Activated naive CD4-positive, alpha-beta T cell treated with anti-CD3 and anti-CD28 coated beads, Interleukin-2, amount 50 U/mL, for 16 hours (primary cell): ENCODE measurements at regions not wholly inside any gene's neighbourhood (a gene's known extent, or its start where the extent isn't known, plus 50 kb on each side); places are given as distances from the start of the nearest gene placed in this dataset.

Experiments used
- DNase-seq: peaks from one replicate; pipeline ENCODE4 v3.0.0-alpha.2; 2020

DNA sequence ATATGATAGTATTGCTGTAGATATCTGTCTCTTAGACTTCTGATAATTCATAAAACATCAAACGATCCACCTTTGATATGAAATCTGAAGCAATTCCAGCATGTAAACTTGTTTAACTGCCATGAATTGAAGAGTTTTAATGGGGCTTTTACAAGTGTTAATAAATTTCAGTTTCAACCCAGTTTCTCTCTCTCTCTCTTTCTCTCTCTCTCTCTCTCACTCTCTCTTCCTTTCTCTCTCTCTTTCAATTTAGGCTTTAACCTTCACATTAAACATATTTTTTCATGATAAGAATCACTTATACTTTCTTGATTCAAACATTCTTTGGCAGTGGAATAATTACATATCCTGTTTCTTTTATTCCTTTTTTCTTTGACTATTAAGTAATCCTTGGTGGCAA, 296.1 kb downstream of the EPHA4 start:
- DNase-seq, result no peak

DNA sequence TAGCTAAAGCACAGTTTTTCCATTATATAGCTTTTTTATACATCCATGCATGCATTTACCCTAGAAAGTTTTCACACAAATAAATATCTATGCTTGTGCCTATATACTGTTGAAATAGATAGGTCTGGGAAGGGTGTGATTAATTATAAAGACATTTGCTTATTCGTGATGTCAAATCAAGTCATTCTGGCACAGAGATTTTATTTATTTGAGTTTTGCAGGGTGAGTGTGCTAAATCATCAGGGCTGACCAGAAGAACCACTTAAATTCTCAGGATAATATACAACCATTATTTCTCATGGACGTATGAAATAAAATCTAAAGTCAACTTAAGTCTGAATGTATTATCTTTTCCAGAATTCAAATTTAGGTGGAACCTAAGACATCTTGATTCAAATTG, 295.5 kb downstream of the EPHA4 start:
- DNase-seq, result no peak

DNA sequence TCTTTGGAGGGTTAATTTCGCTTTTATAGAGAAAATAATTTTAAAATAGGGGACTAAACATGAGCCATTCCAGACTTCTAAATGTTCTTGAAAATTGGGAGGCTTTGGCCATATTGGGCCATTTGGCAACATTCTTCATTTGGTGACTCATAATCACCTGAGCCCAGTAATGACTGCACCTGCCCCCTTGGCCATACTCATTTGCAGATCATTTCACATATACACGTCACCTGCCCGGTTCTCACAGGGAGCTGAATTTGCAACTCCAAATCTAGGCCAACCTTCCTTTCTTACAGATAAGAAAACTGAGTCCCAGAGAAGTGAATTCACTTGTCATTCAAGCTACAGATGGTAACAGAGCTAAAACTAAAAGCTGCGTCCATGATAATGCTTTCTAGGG, 289.7 kb downstream of the EPHA4 start:
- no peak for DNase-seq

DNA sequence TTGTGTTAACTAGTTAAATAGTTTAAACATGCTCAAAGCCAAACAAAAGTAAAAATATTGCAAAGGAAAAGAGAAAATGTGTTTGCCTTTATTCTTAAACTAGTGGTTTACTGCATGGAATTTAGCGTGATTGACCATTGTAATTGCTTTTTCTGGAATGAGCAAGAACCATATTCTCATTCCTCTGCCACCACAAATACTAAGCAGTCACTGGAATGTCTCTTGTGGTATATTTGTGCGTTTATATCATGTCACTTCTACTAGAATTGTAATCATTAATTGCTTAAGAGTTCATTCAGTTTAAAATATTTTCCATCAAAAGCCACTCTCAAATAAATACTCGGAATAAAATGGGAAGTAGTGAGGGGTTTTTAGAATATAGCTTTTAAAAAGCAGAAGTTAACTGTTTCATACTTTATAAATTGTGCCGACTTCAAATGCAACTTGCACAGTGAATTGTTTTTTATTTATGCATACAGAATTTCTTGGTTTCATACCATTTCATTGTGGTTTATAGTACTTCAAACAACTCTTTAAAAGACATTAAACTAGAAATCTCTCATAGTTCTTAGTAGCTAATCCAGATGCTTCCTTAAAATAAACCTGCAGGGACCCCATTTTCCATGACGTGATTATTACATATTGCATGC, 288.1 kb downstream of the EPHA4 start:
- no peak for DNase-seq

DNA sequence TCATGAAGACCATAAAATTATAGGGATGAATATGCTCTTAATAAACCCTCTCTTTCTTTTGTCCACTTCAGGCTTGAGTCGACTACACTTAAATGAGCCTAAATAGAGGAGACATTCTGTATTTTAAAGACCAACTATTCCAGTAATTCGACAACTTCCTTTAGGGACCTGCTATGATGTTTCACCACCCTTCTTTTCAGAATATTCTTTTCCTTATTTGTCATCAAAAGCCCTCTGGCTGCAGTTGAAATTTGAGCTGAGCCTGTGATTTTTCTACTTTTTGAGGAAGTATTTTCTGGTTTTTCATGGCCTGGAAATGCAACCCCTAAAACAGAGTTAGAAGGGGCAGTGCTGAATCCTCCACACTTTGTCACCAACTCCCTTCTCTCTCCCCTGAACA, 287.0 kb downstream of the EPHA4 start:
- DNase-seq, result no peak

DNA sequence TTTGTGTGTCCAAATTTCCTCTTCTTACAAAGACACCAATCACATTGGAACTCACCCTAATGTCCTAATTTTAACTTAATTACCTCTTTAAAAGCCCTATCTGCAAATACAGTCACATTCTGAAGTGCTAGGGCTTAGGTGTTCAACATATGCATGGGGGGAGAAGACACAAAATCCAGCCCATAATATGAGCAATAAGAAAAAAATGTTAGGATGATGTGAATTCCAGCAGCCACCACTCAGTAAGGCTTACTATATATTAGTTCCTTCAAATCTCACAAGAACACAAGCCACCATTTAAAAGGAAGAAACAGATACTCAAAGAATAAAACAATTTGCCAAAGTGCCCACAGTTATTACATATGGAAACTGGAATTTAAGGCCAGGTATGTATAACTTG, 285.7 kb downstream of the EPHA4 start:
- no peak for DNase-seq

DNA sequence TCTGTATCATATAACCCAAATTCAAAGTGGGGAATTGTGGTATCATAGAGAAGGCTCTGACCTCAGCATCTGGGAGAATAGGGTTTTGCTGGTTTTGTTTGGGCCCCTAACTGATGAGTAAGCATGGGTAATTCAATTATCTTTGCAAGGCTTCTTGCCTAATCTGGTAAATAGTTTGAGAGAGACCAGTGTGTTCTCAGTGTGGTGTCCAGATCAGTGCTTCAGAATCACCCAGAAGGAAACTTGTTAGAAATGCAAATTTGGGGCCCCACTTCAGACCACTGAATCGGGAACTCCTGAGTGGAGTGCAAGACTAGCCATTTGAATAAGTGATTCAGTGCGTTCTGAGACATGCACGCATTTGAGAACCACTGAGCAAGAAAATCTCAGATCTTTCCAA, 282.7 kb downstream of the EPHA4 start:
- no peak for DNase-seq

DNA sequence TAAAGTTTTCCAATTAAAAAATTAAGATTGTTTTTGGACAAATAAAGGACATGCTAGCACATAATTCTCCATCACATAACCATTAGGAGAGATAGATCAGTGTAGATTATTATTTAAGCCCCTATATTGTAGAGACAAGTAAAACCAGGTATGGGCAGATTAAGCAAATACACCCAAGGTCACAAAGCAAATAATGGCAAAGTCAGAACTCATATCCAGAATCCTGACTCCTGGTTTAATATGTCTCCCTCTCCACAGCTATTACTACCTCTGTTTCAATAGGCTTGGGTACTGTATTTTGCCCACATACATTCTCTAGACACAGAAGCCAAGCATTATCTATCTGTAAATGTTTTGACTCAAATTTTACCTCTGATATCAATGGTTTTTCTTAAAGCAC, 282.3 kb downstream of the EPHA4 start:
- no peak for DNase-seq

DNA sequence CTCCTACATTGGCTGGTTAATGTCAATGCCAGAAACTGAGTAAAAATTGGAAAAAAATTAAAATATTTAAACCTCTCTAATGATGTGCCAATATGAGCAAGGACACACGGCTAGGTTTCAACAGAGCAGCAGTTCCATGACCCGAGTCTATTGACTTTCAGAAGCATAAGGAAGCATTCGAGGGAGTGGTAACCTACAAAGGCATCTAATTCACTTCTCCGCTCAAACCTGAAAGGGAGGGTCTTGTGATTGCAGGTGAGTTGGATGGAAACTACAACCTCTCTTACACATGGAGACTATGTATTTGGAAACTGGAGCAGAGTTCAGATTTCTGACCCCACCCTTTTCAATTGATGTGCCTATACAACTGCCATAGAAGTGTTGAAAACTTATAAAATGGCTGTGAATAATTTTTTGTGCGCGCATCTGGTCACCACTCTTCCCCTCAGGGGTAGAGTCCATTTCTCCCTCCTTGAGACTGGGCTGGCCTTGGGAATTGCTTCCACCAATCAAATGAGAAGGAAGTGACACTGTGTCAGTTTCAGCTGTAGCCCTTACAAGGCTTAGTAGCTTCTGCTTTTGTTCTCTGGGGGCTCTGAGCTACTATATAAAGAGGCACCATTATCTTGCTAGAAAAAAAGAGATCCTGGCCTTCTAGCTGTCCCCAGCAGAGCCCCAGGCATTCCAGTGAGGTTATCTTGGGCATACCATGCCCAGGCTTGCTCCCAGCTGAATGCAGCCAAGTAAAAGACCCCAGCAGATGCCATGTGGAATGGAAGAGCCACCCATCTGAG, 278.0 kb downstream of the EPHA4 start:
- DNase-seq, result no peak

DNA sequence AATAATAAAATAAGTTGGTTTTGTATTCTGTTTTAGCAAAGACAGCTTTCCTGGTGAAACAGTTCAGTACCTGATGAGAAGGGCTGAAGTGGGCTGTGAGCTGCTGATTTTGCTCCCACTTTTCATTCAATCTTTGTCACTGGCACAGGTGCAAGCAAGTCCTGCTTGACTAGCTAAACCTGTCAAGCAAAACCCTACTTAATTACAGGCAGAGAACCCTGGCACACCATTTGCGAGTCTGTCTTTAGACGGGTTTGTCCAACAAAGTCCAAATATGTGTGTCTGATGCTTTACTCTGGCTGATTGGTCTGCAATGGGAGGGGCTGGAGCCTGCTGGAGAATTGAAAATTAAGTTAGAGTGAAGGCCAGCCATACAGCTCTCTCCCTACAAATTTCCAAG, 267.2 kb downstream of the EPHA4 start:
- no peak for DNase-seq

DNA sequence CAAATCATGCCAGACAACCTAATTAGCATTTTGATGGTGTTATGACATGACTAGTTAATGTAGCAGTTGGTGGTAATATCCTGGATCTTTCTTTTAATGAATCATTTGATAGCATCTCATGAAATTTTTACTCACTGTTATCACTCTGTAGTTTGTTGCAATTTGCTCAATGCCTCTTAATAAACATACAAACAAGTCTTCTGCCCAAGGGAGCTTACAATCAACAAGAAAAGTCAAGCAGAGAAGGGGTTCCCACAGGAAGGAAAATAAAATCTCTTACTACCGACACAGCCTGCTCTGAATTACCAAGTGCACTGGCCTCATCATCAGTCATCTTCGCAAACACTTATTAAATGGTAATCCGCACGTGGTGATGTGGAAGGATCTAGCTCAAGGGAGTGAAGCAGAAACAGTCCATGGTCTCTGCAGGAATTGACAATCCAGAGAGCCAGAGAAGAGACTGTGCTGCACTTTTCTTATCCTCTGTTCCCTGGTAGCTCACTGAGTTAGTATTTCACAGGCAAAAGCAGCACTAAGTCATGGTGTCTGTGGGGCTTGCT, 263.5 kb downstream of the EPHA4 start:
- no peak for DNase-seq

DNA sequence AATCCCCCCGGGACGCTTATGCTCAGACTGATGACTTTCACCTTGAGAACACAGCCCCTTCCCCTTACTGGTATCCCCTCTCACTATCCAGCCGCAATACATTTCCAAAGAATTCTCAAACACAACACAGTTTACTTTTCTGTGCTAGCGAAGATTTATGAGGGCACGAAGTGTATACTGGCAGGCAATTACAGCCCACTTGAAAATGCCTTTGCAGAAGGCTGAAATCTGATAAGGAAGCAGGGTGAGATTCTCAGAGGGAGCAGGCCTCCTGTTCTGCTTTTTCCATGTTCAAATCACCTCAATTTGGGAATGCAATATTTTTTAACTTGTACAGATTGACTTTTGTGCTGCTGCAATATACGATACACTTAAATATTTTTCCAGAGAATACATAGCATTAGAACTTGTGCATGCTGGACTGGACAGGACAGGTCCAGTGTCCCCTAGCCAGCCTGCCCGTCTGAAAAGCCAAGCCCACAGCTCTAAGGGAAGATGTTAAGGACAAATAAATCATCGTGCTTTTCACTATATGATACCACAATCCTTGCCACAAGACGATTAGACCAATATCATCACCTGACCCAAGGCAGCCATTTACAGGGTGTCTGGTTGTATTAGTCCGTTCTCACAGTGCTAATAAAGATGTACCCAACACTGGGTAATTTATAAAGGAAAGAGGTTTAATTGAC, 262.1 kb downstream of the EPHA4 start:
- DNase-seq, result no peak

DNA sequence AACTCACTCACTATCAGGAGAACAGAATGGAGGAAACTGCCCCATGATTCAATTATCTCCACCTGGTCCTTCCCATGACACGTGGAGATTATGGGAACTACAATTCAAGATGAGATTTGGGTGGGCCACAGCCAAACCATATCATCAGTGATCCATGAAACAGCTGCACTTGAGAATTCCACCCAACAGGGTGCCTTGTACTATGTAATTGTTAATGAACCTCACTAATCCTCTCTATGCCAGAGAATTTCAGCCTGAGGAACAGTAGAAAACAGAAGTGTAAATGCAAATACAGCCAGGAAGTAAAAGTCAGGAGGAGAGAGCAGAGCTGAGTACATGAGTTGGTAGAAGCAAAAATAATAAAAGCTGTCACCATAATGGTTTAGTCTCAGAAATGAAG, 261.4 kb downstream of the EPHA4 start:
- no peak for DNase-seq

DNA sequence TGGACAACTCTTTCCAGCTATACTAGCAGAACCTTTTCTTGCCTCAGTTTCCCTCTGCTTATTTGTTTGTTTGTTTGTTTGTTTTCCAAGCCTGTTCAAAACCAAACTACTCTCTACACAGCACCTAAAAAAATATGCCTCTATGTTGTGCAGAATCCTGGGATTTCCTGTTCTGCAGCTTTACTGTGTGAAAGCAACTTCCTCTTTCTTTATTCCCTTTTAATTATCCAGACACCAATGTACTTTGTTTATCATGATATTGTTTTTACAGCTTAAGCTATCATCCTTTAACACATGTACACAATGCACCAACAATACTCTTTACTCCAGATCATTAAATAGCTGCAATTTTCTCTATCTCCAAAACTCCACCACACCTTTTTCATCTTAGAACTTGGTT, 259.5 kb downstream of the EPHA4 start:
- no peak for DNase-seq

DNA sequence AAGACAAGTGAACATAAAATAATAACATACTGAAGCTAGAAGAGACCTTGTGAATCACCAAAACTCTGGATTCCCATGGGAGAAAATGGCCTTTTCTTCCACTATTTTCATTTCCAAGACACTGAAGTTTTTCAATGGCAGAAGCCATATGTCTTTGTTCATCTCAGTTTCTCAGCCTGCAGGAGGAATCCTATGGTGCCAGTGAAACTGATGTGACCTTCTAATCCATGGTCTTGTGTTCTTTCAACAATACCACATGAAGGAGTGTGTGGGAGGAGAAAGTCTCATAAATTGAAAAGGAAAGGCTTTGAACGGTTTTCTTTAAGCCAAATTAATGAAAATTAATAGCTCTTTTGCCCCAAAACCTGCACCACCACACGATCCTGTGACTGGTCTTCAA, 257.3 kb downstream of the EPHA4 start:
- DNase-seq, result no peak

DNA sequence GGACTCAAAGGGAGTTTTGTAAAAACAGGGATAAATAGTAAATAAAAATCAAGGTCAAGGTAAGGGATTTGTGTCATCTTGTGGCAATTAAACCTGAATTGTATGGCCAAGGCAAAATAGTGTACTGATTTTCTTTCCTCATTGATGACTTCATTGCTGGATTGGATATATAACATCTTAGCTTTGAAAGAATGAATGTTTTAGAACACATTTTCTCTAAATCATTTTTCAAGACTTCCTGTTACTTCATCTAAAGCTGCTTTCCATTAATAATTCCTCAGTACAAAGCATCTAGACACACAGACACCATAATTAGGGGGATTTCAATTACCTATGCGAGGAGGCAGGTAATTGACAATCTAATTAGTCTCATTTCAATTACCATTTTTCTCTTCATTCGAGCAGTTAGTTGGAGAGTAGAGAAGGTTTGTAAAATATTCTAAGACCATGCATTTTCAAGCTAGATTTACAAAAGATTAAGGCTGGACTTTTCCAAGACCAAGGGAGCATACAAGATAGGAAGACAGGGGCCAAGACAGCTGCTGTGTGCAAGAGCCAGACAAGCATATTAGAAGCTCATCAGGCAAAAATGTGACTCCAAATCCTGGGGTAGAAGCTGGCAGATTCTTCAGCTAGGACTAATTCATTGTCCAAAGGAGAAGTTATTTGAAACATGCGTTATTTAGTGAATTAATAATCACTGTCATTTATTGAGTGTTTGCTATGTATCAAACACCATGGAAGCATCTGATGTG, 253.6 kb downstream of the EPHA4 start:
- no peak for DNase-seq

DNA sequence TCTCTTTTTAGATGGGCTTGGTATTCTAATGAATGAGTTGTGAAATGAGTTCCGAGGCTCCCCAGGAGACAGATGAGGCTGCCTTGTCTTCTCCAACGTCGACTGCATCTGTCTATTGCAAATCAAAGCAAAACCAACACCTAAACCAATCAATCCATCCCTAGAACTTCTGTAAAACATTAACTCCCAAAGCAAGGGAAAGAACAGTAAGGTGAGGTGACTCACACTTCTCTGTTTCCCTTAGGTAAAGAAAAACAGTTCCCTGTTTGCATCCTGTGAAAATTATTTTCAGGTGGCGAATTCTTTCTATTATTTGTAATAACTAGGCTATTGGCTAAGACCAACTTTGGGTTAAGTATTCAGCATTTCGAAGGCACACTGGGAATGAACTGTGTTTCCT, 249.4 kb downstream of the EPHA4 start:
- no peak for DNase-seq

DNA sequence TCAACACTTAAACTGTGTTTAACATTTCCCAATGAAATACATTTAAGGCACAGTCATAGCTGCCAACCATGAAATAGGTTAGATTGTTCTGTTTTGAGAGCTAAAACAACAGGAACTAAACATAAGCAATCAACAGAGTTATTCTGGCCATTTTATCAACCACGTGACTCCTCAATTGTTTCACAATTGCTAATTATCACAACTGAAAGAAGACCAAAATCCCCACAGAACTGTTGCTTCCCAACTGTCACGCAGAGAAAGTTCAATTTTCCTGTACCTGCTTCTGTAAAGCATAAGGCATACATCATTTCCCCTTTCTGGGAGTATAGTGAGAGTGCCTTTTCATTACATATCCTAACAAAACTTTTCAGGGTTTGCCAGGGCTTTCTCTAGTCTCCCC, 248.6 kb downstream of the EPHA4 start:
- DNase-seq, result no peak

DNA sequence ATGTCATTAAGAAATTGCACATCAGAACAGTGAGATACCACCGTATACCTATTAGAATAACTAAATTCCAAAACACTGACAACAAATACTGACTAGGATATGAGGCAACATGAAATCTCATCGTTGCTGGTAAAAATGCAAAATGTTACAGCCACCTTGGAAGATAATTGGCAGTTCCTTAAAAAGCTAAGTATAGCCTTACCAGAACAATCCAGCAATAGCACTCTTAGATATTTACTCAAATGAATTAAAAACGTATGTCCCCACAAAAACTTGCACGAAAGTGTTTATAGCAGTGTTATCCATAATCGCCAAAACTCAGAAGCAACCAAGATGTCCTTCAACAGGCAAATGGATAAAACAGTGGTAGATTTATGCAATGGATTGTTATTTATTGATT, 241.7 kb downstream of the EPHA4 start:
- no peak for DNase-seq

DNA sequence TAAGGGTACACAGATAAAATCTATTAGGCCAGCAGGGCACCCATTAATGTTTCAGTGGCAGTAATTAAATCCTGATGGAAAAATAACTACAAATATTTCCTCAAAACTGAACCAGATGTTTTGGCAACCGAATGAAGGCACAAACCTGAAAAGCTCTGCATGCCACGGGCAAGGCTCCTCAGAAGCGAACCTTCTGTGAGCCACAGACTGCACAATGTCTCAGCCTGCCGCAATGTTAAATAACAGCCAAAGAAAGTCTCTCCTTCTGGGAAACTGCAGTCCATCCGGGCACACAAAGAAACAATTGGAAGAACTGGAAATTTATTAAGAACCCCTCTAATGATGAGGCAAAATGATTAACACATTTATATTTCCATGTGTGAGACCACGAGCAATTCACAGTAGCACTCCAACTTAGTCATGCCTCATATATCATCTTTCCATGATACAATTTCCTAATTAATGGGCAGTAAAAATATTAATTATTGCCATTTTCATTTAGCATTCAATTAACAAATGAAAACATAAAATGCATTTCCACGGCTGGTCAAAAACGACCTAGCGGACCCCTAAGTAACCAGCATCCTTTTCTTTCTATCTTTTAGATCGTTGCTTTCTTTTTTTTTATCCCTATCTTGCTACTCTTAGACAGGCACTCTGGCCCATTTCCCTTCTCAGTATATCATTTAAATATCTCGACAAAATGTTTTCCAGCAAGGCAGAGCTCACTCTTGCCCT, 237.5 kb downstream of the EPHA4 start:
- no peak for DNase-seq

DNA sequence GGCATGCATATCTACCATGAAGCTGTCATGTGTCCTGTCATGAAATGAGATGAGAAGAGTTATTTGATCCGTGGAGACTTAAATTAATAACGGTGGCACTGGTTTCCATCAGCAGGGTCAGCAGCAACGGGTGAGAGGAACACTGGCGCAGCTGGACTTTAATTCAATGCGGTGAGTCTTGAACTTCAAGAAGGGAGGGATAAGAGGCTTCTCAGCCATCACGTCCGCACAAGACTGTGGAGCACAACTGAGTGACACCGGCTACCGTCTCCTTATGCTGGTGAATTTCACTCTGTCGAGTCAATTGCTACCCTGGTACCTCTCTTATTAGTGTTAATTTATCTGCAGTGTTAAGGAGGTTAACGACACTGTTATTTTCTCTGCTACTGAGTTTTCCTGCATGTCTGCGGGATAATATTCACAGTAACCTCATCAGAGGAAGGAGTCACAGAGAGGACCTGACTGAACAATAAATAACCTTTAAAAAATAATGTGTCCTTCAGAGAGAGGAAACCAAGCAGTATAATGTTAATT, 236.8 kb downstream of the EPHA4 start:
- no peak for DNase-seq

DNA sequence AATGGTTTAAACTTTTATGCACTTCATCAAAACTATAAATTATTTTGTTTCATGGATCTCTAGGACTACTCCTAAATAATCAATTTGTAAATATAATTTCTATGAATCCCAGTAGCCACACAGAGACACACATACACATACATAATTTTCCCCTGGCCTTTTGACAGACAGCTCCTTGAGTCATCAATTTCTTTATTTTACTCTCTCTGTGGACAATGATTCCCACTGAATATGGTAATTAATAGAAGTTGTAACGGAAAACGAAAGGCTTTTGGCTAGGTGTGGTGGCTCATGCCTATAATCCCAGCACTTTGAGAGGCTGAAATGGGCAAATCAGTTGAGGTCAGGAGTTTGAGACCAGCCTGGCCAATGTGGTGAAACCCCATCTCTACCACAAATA, 235.1 kb downstream of the EPHA4 start:
- no peak for DNase-seq
